ENCODE measurements at regions not wholly inside any gene's neighbourhood (a gene's known extent, or its start where the extent isn't known, plus 50 kb on each side); places are given as distances from the start of the nearest gene placed in this dataset.
A peak's percentile ranks its signal among the peaks of the same experiment; 100 is the strongest.

DNA sequence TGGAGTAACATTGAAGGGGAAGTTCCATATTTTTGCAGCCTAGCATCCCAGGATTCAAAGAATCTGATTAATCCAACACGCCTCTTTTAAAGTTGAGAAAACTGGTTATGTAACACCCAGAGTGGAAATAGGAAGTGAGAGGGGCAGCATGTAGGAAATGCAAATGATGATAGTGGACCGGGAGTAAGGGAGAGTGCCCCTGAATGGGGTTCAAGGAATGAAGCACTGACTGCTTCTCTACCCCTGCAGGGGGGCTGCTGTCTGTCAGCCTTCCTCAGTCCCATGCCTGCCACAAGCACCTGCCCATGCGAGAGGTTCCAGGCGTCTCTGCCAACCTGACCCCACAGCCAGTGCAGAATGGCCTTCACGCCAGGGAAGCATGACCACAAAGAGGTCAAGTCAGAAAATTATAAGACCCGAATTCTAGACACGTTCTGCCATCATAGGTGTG, 126.5 kb upstream of the CCND2 start:
- Mint-ChIP-seq H3K36me3 (ENCODE audit: low read depth) (peaks cover 4% of the 10 kb centered on the region), H3K27me3 (no peaks in the 10 kb centered on the region), H3K9me3 (no peaks in the 10 kb centered on the region), H3K4me3 (no peak overlapping the region), H3K4me1 (ENCODE audit: low read depth) (peaks cover 44% of the 10 kb centered on the region), H3K27ac (no peak overlapping the region)
- Histone ChIP-seq H3K27me3 (ENCODE audit: control insufficient read depth in 1 of 2, insufficient read depth in 2 of 2, low read length in 2 of 2) (no peaks in the 10 kb centered on the region), H3K27ac (ENCODE audit: low read depth in 1 of 2, low read length in 2 of 2) (no peak overlapping the region), H3K9me3 (ENCODE audit: control insufficient read depth in 1 of 2, insufficient read depth in 1 of 2, low read length in 2 of 2) (no peaks in the 10 kb centered on the region), H3K4me3 (ENCODE audit: low read length) (no peak overlapping the region), H3K4me1 (ENCODE audit: insufficient read depth, low read length) (peaks cover 53% of the 10 kb centered on the region), H3K36me3 (ENCODE audit: insufficient read depth, low read length) (no peaks in the 10 kb centered on the region)
- POLR2A ChIA-PET = interaction anchor here (0.9 to 2.2 kb wide), 3 partner anchors 9 to 121 kb away, joined by 3 to 8 read pairs (median 4); no protein-coding TSS in a partner anchor
- peak in 2 of 14 experiments; percentile 32 to 35 for DNase-seq
- ATAC-seq (ENCODE audit: poor library complexity) = no peak
- TF ChIP-seq, protein P1, sequence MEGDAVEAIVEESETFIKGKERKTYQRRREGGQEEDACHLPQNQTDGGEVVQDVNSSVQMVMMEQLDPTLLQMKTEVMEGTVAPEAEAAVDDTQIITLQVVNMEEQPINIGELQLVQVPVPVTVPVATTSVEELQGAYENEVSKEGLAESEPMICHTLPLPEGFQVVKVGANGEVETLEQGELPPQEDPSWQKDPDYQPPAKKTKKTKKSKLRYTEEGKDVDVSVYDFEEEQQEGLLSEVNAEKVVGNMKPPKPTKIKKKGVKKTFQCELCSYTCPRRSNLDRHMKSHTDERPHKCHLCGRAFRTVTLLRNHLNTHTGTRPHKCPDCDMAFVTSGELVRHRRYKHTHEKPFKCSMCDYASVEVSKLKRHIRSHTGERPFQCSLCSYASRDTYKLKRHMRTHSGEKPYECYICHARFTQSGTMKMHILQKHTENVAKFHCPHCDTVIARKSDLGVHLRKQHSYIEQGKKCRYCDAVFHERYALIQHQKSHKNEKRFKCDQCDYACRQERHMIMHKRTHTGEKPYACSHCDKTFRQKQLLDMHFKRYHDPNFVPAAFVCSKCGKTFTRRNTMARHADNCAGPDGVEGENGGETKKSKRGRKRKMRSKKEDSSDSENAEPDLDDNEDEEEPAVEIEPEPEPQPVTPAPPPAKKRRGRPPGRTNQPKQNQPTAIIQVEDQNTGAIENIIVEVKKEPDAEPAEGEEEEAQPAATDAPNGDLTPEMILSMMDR (IDR thresholded peaks at IDR 0.05) = no peak
- intact Hi-C loops (cut with DNase I, micrococcal nuclease) = loop anchor here in 1 of 2 experiments (10.0 kb wide), 1 partner anchor 262 kb away; no protein-coding TSS in a partner anchor
- CTCF ChIA-PET = interaction anchor here (0.8 to 1.7 kb wide), 5 partner anchors 8 to 130 kb away, joined by 3 to 5 read pairs (median 3); no protein-coding TSS in a partner anchor

DNA sequence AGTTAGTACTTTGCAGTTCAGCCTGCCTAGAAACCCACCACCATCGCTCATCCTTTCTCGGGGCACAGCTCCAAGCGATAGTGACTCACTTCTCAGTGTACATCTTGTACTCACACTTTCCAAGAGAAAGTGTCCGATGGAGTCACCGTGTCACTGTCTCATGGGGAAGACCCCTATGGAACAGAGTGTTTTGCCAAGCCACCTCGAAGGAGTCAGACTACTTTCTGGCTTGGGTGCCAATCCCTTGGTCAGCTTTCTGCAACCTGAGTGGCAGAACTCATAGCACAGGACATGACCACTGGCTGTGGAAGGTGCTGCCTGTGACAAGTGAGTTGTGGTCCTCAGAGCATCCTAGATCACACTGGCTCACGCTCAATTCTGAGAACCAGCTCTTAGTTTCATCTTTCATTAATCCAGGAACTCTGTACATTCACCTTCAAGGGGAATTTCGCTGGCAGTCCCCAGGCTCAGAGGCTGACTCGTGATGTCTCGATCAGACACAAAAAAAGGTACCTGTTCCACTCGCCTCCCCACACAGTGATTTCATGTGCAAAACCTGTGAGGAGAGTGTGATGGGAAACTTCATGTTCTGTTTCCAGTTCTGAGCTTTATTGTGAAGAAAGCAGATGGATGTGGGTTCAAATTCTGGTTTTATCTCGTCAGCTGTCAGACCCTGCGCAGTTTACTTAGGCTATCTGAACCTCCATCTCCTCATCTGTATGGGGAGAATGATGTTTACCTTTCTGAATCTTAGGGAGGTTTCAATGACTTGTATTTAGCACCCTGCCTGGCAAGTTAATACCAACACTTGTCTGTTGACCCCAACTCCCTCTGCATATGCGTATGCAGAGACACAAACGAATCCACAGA, 127.3 kb upstream of the CCND2 start:
- H3K27me3 Mint-ChIP-seq = no peaks in the 10 kb centered on the region
- ATAC-seq (ENCODE audit: poor library complexity) (no peak), DNase-seq (peak in 2 of 14 experiments; percentile 59 to 64)
- peak overlapping the region in 1 of 2 donors; percentile 18 for H3K27ac ChIP-seq (ENCODE audit: low read depth in 1 of 2, low read length in 2 of 2)
- no peaks in the 10 kb centered on the region for H3K9me3 ChIP-seq (ENCODE audit: control insufficient read depth in 1 of 2, insufficient read depth in 1 of 2, low read length in 2 of 2)
- H3K4me3 ChIP-seq (ENCODE audit: low read length) = no peak overlapping the region
- POLR2A ChIA-PET = interaction anchor here (0.9 to 7.9 kb wide), 4 partner anchors 8 to 126 kb away, joined by 3 to 113 read pairs (median 6); partner anchors contain the start of gene CCND2
- no peaks in the 10 kb centered on the region for H3K27me3 ChIP-seq (ENCODE audit: control insufficient read depth in 1 of 2, insufficient read depth in 2 of 2, low read length in 2 of 2)
- H3K36me3 ChIP-seq (ENCODE audit: insufficient read depth, low read length) = no peaks in the 10 kb centered on the region
- CTCF ChIA-PET = interaction anchor here (0.8 to 1.7 kb wide), 3 partner anchors 9 to 131 kb away, joined by 3 to 5 read pairs (median 4); no protein-coding TSS in a partner anchor
- peaks cover 4% of the 10 kb centered on the region for H3K36me3 Mint-ChIP-seq (ENCODE audit: low read depth)
- H3K9me3 Mint-ChIP-seq = no peaks in the 10 kb centered on the region
- TF ChIP-seq, protein P1 (IDR thresholded peaks at IDR 0.05) = no peak
- H3K4me1 Mint-ChIP-seq (ENCODE audit: low read depth) = peaks cover 42% of the 10 kb centered on the region
- intact Hi-C loops (cut with DNase I, micrococcal nuclease) = loop anchor here in 1 of 2 experiments (2.0 to 10.0 kb wide), 2 partner anchors 131 to 261 kb away; no protein-coding TSS in a partner anchor
- H3K4me3 Mint-ChIP-seq = no peak overlapping the region
- peak overlapping the region; percentile 25 for H3K27ac Mint-ChIP-seq
- peaks cover 57% of the 10 kb centered on the region for H3K4me1 ChIP-seq (ENCODE audit: insufficient read depth, low read length)

DNA sequence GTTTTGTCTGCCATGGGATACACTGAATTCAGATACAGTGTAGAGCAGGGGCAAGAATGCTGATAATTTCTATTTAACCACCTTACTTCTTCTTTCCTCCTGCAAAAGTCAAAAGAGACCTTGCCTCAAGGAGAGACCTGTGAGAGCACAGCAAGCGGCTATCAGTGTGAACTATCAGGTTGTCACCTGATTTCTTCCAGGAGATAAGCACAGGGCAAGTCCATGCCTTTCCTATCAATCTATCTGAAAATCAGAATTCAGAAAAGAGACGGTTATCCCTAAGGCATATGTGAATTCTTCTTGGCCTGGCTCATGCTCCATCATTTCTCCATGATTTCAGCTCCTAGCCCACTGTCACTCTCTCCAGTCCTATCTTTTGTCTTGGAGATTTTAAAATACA, 128.9 kb upstream of the CCND2 start:
- POLR2A ChIA-PET = interaction anchor here (1.0 to 7.9 kb wide), 3 partner anchors 9 to 508 kb away, joined by 3 to 113 read pairs (median 19); partner anchors contain the start of gene CCND2
- H3K4me1 ChIP-seq (ENCODE audit: insufficient read depth, low read length) = peaks cover 63% of the 10 kb centered on the region
- ATAC-seq (ENCODE audit: poor library complexity) (no peak), DNase-seq (no peak)
- Mint-ChIP-seq H3K4me3 (peak overlapping the region; percentile 67), H3K4me1 (ENCODE audit: low read depth) (peaks cover 42% of the 10 kb centered on the region), H3K9me3 (no peaks in the 10 kb centered on the region), H3K27ac (peak overlapping the region; percentile 95), H3K36me3 (ENCODE audit: low read depth) (peaks cover 4% of the 10 kb centered on the region), H3K27me3 (no peaks in the 10 kb centered on the region)
- H3K4me3 ChIP-seq (ENCODE audit: low read length) = no peak overlapping the region
- no peaks in the 10 kb centered on the region for H3K36me3 ChIP-seq (ENCODE audit: insufficient read depth, low read length)
- H3K9me3 ChIP-seq (ENCODE audit: control insufficient read depth in 1 of 2, insufficient read depth in 1 of 2, low read length in 2 of 2) = no peaks in the 10 kb centered on the region
- H3K27ac ChIP-seq (ENCODE audit: low read depth in 1 of 2, low read length in 2 of 2) = no peak overlapping the region
- no peaks in the 10 kb centered on the region for H3K27me3 ChIP-seq (ENCODE audit: control insufficient read depth in 1 of 2, insufficient read depth in 2 of 2, low read length in 2 of 2)
- intact Hi-C loops (cut with DNase I, micrococcal nuclease) = loop anchor here (2.0 to 10.0 kb wide), 4 partner anchors 37 to 260 kb away; no protein-coding TSS in a partner anchor
- TF ChIP-seq, protein P1 (IDR thresholded peaks at IDR 0.05) = no peak
- CTCF ChIA-PET = interaction anchor here (1.2 to 3.3 kb wide), 4 partner anchors 19 to 132 kb away, joined by 3 to 42 read pairs (median 9); no protein-coding TSS in a partner anchor
